GM23248 (cell line): ENCODE measurements at regions not wholly inside any gene's neighbourhood (a gene's known extent, or its start where the extent isn't known, plus 50 kb on each side); places are given as distances from the start of the nearest gene placed in this dataset.

Experiments
- DNase-seq: peaks from one replicate; pipeline ENCODE4 v3.0.0-alpha.2; 2015
- H2AFZ ChIP-seq: fragments of 200-600 bp; sonication (generic); 2 replicates; pipeline ENCODE4 v1.6.1; 2016; ENCODE audit warnings: antibody characterized with exemption
- H3F3A ChIP-seq: fragments of 200-600 bp; sonication (generic); 2 replicates; pipeline ENCODE4 v1.6.1; 2016; ENCODE audit warnings: mild to moderate bottlenecking, antibody characterized with exemption, mixed run types; ENCODE audit not compliant: insufficient read depth
- H3K27ac ChIP-seq: fragments of 200-600 bp; sonication (generic); 2 replicates; pipeline ENCODE4 v1.5.1; 2016; ENCODE audit warnings: mild to moderate bottlenecking
- H3K27me3 ChIP-seq: fragments of 200-600 bp; sonication (generic); replicated peaks from 2 replicates; pipeline ENCODE4 v1.6.1; 2016; ENCODE audit warnings: mild to moderate bottlenecking; ENCODE audit not compliant: insufficient read depth
- H3K36me3 ChIP-seq: fragments of 200-600 bp; sonication (generic); 2 replicates; pipeline ENCODE4 v1.6.1; 2016; ENCODE audit warnings: low read depth, mild to moderate bottlenecking
- H3K4me1 ChIP-seq: fragments of 200-600 bp; sonication (generic); 2 replicates; pipeline ENCODE4 v1.6.1; 2016; ENCODE audit warnings: mild to moderate bottlenecking; ENCODE audit not compliant: insufficient read depth
- H3K4me2 ChIP-seq: fragments of 200-600 bp; sonication (generic); one replicate; pipeline ENCODE4 v1.6.1; 2016; ENCODE audit warnings: mild to moderate bottlenecking; ENCODE audit not compliant: unreplicated experiment
- H3K4me3 ChIP-seq: fragments of 200-600 bp; sonication (generic); 2 replicates; pipeline ENCODE4 v1.5.1; 2016; ENCODE audit warnings: mild to moderate bottlenecking
- H3K79me2 ChIP-seq: fragments of 200-600 bp; sonication (generic); 2 replicates; pipeline ENCODE4 v1.6.1; 2016; ENCODE audit warnings: mild to moderate bottlenecking; ENCODE audit not compliant: insufficient read depth
- H3K9ac ChIP-seq: fragments of 200-600 bp; sonication (generic); 2 replicates; pipeline ENCODE4 v1.6.1; 2016; ENCODE audit warnings: mild to moderate bottlenecking
- H3K9me2 ChIP-seq: fragments of 200-600 bp; sonication (generic); 2 replicates; pipeline ENCODE4 v1.6.1; 2016; ENCODE audit warnings: mixed run types, mild to moderate bottlenecking, moderate library complexity; ENCODE audit not compliant: insufficient read depth
- H3K9me3 ChIP-seq: fragments of 200-600 bp; sonication (generic); one replicate; pipeline ENCODE4 v1.6.1; 2017; ENCODE audit warnings: low read depth
- H4K20me1 ChIP-seq: fragments of 200-600 bp; sonication (generic); 2 replicates; pipeline ENCODE4 v1.6.0; 2016; ENCODE audit not compliant: insufficient read depth
- EZH2 ChIP-seq: fragments of 200-600 bp; sonication (generic); IDR thresholded peaks from 2 replicates; pipeline ENCODE4 v1.6.1; 2018; ENCODE audit warnings: antibody characterized with exemption, mild to moderate bottlenecking; ENCODE audit not compliant: insufficient read depth, poor library complexity, severe bottlenecking
- EZH2phosphoT487 ChIP-seq: fragments of 200-600 bp; sonication (generic); IDR thresholded peaks from 2 replicates; pipeline ENCODE4 v1.6.1; 2018; ENCODE audit warnings: antibody characterized with exemption, moderate library complexity, mild to moderate bottlenecking, low read depth; ENCODE audit not compliant: insufficient read depth
- WGBS, 2 experiments: methylation state at CpG; one replicate each; pipeline ENCODE4 v1.1.6; 2015 to 2017; ENCODE audit warnings: low lambda C conversion rate in 2 of 2, low coverage in 1 of 2; ENCODE audit errors: missing lambda C conversion rate in 2 of 2; 5-methylcytosine and 5-hydroxymethylcytosine counted together
- in situ Hi-C: fragments of 300-500 bp; cut with MboI; formaldehyde crosslinking; loops from 2 replicates; pipeline ENCODE4 v1.15.0; 2020

DNA sequence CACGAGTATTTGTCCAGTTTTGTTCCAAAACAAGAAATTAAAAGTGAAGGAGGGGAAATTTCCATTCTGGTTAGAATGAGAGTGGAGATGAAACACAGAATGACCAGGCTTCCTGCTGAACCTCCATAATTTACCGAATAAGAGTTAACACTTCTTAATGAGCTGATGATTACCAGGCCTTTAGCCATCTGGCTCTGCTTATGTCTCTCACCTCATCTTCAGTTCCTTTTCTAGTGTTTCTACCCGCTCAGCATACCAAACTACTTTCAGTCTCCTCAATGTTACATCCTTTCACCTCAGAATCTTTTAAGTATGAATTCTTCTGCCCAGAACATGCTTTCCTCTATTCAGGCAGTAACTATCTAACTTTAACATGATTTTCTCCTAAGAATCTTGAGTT, 209.0 kb upstream of the RSPO3 start:
- Histone ChIP-seq H3K27ac (no peak overlapping the region), H3K9ac (no peak overlapping the region), H3K79me2 (no peaks in the 10 kb centered on the region), H3K4me2 (no peak overlapping the region), H3K4me1 (peaks cover 6% of the 10 kb centered on the region; the same call in 1 of the 2 replicates), H3K9me2 (no peaks in the 10 kb centered on the region), H3K27me3 (no peaks in the 10 kb centered on the region), H3F3A (no peaks in the 10 kb centered on the region), H3K9me3 (no peaks in the 10 kb centered on the region), H2AFZ (no peak overlapping the region), H4K20me1 (no peaks in the 10 kb centered on the region), H3K4me3 (no peak overlapping the region), H3K36me3 (no peaks in the 10 kb centered on the region)
- DNase-seq: no peak
- in situ Hi-C loops: no loop called here
- 89 to 92% methylated on average over 3 of the region's 3 CpGs for WGBS, 2 experiments
- TF ChIP-seq EZH2phosphoT487 (no peak), EZH2 (no peak)

DNA sequence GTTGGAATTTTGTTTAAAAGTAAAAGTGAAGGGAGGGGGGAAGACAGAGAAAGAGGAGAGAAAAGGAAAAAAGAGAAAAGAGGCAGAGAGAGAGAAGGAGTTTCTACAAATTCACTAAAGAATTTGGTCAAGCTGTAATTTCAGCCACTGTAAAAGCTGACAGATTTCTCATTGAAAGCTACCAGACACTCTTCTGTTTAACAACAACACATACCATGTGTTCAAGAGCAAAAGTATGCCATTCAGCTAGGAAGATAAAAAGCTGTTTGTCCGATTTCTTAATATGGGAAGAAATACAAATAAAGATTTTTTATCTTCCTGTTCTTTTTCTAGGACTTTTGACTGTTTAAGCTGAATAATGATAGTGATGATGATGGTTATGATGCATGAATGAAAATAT, 204.8 kb upstream of the RSPO3 start:
- Histone ChIP-seq H3K9me3 (no peaks in the 10 kb centered on the region), H3F3A (0 out of 2 replicates have a peak, but pooled peaks cover under 1% of the 10 kb centered on the region), H3K36me3 (no peaks in the 10 kb centered on the region), H4K20me1 (no peaks in the 10 kb centered on the region), H3K9me2 (no peaks in the 10 kb centered on the region), H3K4me3 (no peak overlapping the region), H3K9ac (no peak overlapping the region), H2AFZ (peak overlapping the region; percentile 19; the same call in 1 of the 2 replicates), H3K27ac (no peak overlapping the region), H3K4me2 (no peak overlapping the region), H3K79me2 (no peaks in the 10 kb centered on the region), H3K4me1 (peaks cover 10% of the 10 kb centered on the region; the same call in 1 of the 2 replicates), H3K27me3 (no peaks in the 10 kb centered on the region)
- TF ChIP-seq EZH2phosphoT487: no peak
- no peak for TF ChIP-seq EZH2
- 33 to 42% methylated on average over 1 of the region's 1 CpG for WGBS, 2 experiments
- in situ Hi-C loops: no loop called here
- DNase-seq: no peak

DNA sequence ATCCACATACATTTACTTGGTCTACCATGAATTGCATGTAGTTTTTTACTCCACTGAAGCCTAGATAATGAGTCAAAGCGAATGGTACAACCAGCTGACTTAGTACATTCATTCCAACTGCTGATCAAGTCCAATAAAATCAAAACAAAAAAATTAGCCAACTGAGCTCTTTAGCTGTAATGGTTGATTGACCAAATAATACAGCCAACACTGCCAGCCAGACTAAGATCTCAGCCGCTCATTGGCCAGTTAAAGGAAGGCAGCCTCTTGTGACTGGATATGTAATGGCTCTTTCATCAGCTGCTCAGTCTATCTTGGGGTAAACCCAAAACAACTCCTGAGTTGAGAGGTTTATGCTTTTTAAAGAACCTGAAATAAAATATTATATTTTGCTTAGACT, 204.3 kb upstream of the RSPO3 start:
- H3K9ac ChIP-seq: no peak overlapping the region
- H3K27ac ChIP-seq: no peak overlapping the region
- H3K36me3 ChIP-seq: no peaks in the 10 kb centered on the region
- no peak for DNase-seq
- TF ChIP-seq EZH2: no peak
- TF ChIP-seq EZH2phosphoT487: no peak
- no peak overlapping the region for H3K4me2 ChIP-seq
- no peaks in the 10 kb centered on the region for H3K27me3 ChIP-seq
- H3K4me3 ChIP-seq: no peak overlapping the region
- H3K4me1 ChIP-seq: peaks cover 14% of the 10 kb centered on the region
- H4K20me1 ChIP-seq: no peaks in the 10 kb centered on the region
- H3F3A ChIP-seq: peaks cover 6% of the 10 kb centered on the region
- H3K9me3 ChIP-seq: no peaks in the 10 kb centered on the region
- H2AFZ ChIP-seq: no peak overlapping the region
- no peaks in the 10 kb centered on the region for H3K79me2 ChIP-seq
- 55 to 58% methylated on average over 2 of the region's 2 CpGs for WGBS, 2 experiments
- in situ Hi-C loops: no loop called here
- no peaks in the 10 kb centered on the region for H3K9me2 ChIP-seq

DNA sequence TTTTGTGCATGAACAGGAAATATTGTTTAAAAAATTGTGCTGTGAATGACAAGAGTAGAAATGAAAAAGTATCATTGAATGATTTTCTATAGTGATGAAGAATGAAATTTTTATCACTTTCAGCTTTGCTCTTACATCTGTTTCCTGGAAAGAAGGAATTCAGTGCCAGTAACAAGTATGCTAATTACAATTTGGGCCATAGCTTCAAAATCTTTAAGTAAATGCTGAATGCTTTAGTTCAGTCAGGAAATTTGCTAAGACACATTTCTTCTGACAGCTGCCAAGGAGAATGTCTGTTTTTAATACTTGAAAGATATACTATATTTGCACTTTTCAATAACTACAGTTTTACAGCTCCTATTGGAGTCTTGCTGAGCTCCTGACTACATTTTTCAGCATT, 203.7 kb upstream of the RSPO3 start:
- Histone ChIP-seq H3K9me2 (no peaks in the 10 kb centered on the region), H3K9me3 (no peaks in the 10 kb centered on the region), H3K27ac (no peak overlapping the region), H4K20me1 (no peaks in the 10 kb centered on the region), H3K27me3 (no peaks in the 10 kb centered on the region), H3K4me3 (no peak overlapping the region), H3K4me2 (no peak overlapping the region), H3K9ac (no peak overlapping the region), H3K4me1 (peaks cover 20% of the 10 kb centered on the region), H2AFZ (no peak overlapping the region), H3F3A (peaks cover 12% of the 10 kb centered on the region), H3K36me3 (no peaks in the 10 kb centered on the region), H3K79me2 (no peaks in the 10 kb centered on the region)
- in situ Hi-C loops: no loop called here
- TF ChIP-seq EZH2 (no peak), EZH2phosphoT487 (no peak)
- DNase-seq: no peak

DNA sequence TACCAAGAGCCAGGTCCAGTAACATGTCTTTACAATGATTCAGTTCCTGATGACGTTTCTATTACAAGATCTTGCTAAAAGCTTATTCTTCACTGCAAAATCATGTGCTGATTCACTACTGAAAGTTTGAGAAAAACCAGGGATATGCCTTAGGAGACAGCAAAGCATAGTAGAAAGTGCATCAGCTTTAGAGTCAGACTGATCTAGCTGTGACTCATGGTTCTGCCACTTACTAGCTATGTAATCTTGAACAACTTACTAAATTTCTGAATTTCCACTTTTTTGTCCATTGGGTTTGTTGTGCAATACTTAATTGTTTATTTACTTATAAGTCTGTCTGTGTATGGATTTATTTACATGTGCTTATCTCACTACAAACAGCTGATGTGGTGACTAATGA, 198.5 kb upstream of the RSPO3 start:
- DNase-seq: peak; percentile 98
- 0% methylated on average over 1 of the region's 1 CpG for WGBS, 2 experiments
- no peaks in the 10 kb centered on the region for H3K36me3 ChIP-seq
- no peak overlapping the region for H3K4me3 ChIP-seq
- peaks cover 19% of the 10 kb centered on the region for H3K4me1 ChIP-seq
- in situ Hi-C loops: no loop called here
- peak overlapping the region; percentile 36 for H3K4me2 ChIP-seq
- no peaks in the 10 kb centered on the region for H3K9me3 ChIP-seq
- no peaks in the 10 kb centered on the region for H3K79me2 ChIP-seq
- peak overlapping the region; percentile 74 for H3K27ac ChIP-seq
- peak overlapping the region; percentile 14; the same call in 1 of the 2 replicates for H3K9ac ChIP-seq
- H3F3A ChIP-seq: peaks cover 21% of the 10 kb centered on the region
- H3K27me3 ChIP-seq: no peaks in the 10 kb centered on the region
- no peaks in the 10 kb centered on the region for H4K20me1 ChIP-seq
- no peaks in the 10 kb centered on the region for H3K9me2 ChIP-seq
- TF ChIP-seq EZH2phosphoT487: no peak
- TF ChIP-seq EZH2: no peak
- no peak overlapping the region for H2AFZ ChIP-seq
